Osteocyte (in vitro differentiated cells): ENCODE measurements at regions not wholly inside any gene's neighbourhood (a gene's known extent, or its start where the extent isn't known, plus 50 kb on each side); places are given as distances from the start of the nearest gene placed in this dataset.

Experiments used
- DNase-seq: peaks from one replicate; pipeline ENCODE4 v3.0.0; 2021; ENCODE audit warnings: mixed read lengths; ENCODE audit not compliant: unreplicated experiment; ENCODE audit errors: extremely low spot score
- H3K27ac Mint-ChIP-seq: one replicate; pipeline ENCODE4 v1.8.0; 2021; ENCODE audit warnings: mild to moderate bottlenecking, mixed read lengths; ENCODE audit not compliant: unreplicated experiment
- H3K27me3 Mint-ChIP-seq: one replicate; pipeline ENCODE4 v1.8.0; 2021; ENCODE audit warnings: mixed read lengths; ENCODE audit not compliant: unreplicated experiment
- H3K36me3 Mint-ChIP-seq: one replicate; pipeline ENCODE4 v1.8.0; 2021; ENCODE audit warnings: mixed read lengths; ENCODE audit not compliant: unreplicated experiment
- H3K4me1 Mint-ChIP-seq: one replicate; pipeline ENCODE4 v1.8.0; 2021; ENCODE audit warnings: mixed read lengths; ENCODE audit not compliant: unreplicated experiment
- H3K4me3 Mint-ChIP-seq: one replicate; pipeline ENCODE4 v1.8.0; 2021; ENCODE audit warnings: mild to moderate bottlenecking, moderate library complexity, mixed read lengths; ENCODE audit not compliant: unreplicated experiment
- H3K9me3 Mint-ChIP-seq: one replicate; pipeline ENCODE4 v1.8.0; 2021; ENCODE audit warnings: mixed read lengths; ENCODE audit not compliant: unreplicated experiment
- TF ChIP-seq, protein P1 (sequence below): fragments of 200-600 bp; sonication (generic); IDR thresholded peaks from 2 replicates; pipeline ENCODE4 v1.5.0; 2021; ENCODE audit warnings: antibody characterized with exemption, mild to moderate bottlenecking, moderate library complexity

DNA sequence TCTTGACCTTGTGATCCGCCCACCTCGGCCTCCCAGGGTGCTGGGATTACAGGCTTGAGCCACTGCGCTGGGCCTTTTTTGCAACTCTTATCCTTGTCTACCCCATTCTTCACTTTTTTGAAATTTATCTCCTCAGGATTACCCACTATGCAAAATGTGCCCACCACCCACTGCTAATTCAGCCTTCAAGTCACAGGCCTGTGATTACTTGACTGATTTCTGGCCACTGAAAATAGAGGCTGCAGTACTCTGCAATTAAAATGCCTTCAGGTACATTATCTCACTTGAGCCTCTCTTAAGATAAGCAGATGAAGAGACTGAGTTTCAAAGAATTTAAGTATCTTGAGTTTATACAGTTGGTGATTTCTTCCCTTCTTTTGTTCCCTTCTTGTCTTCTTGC lies 112.4 kb upstream of the SPATA31D4 start:
- H3K27ac Mint-ChIP-seq: no peak overlapping the region

DNA sequence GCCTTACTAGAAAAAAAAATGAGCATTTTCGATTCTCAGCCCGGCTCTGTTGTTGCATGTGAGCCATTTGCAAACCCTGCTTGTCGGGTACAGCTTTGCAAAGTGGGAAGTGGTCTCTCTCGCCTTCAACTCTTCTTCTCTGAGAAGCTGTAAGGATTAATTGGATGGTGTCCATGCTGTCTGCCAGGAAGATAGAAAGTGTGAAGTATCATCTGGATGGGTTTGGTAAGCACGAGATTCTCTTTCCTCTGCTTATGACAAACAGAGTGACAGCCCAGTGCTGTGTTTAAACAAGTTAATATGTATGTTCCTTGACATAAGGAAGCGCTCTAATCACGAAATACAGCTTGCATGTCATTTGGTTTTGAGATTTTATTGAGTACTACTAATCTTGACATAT lies 109.1 kb upstream of the SPATA31D4 start:
- Mint-ChIP-seq H3K27me3 (no peaks in the 10 kb centered on the region), H3K9me3 (no peaks in the 10 kb centered on the region), H3K4me1 (peaks cover 51% of the 10 kb centered on the region), H3K36me3 (no peaks in the 10 kb centered on the region), H3K27ac (peak overlapping the region; percentile 62), H3K4me3 (no peak overlapping the region)
- no peak for DNase-seq
- TF ChIP-seq, protein P1, sequence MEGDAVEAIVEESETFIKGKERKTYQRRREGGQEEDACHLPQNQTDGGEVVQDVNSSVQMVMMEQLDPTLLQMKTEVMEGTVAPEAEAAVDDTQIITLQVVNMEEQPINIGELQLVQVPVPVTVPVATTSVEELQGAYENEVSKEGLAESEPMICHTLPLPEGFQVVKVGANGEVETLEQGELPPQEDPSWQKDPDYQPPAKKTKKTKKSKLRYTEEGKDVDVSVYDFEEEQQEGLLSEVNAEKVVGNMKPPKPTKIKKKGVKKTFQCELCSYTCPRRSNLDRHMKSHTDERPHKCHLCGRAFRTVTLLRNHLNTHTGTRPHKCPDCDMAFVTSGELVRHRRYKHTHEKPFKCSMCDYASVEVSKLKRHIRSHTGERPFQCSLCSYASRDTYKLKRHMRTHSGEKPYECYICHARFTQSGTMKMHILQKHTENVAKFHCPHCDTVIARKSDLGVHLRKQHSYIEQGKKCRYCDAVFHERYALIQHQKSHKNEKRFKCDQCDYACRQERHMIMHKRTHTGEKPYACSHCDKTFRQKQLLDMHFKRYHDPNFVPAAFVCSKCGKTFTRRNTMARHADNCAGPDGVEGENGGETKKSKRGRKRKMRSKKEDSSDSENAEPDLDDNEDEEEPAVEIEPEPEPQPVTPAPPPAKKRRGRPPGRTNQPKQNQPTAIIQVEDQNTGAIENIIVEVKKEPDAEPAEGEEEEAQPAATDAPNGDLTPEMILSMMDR: no peak

More for the DNA sequence above, 112.4 kb upstream of the SPATA31D4 start:
- no peak for DNase-seq
- Mint-ChIP-seq H3K27me3 (no peaks in the 10 kb centered on the region), H3K4me3 (no peak overlapping the region), H3K36me3 (no peaks in the 10 kb centered on the region), H3K9me3 (no peaks in the 10 kb centered on the region), H3K4me1 (peaks cover 37% of the 10 kb centered on the region)
- TF ChIP-seq, protein P1: no peak

DNA sequence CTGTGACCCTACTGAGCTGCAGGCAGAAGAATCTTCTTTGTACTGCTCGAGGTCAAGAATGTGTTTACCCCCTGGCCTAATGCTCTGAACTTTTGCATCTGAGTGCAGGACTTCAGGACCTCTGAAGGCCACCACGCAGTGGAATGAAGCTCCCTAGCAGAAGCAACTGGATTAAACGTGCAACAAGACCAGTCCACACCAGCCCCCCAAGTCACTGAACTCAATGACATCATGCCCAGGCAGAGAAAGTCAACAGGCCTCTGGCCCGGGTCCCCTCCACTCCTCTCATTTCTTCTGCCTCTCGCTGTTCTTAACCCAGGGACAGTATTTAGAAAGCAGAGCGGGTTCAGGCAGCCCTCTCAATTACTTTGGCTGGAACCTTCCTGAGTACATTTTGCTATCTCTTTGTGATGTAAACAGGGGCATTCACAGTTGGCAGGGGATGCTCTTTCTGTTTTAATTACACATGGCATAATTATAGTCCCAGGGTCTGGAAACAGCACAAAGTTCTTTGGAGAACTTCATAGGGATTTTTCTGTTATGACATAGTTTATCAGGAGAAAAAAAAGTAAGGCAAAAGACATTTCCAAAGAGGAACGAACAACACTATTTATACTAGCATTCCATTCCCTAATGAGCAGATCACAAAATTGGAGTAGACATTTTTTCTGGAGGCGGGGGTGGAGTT lies 108.2 kb upstream of the SPATA31D4 start:
- Mint-ChIP-seq H3K27me3 (no peaks in the 10 kb centered on the region), H3K4me3 (peak overlapping the region; percentile 8), H3K27ac (peak overlapping the region; percentile 70), H3K9me3 (no peaks in the 10 kb centered on the region), H3K36me3 (no peaks in the 10 kb centered on the region), H3K4me1 (peaks cover 44% of the 10 kb centered on the region)
- TF ChIP-seq, protein P1: no peak
- no peak for DNase-seq

DNA sequence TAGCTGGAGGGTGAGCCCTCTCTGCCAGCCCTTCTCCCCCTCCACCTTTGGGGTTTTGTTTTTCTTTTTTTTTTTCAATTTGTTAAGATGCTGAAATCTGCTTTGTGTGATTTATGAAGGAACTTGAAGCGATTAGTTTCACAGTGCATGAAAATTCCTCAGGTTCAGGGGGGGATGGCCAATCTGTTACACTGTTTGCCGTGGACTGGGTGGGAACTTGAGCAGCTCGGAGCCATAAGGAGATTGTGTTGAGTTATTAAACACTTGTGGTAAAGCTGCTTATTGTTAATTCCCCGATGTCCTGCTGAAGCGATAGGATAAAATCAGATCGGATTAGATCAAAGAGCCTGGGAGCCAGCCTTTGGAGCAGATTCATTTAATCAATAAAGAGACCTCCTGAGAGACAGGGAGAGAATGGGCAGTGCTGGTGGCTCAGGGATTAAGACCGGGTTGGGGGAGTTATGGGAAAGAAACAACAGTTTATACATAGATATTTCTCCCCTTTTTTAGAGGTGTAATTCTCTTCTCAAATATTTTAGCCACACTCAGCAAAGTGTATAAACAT lies 105.8 kb upstream of the SPATA31D4 start:
- peaks cover 44% of the 10 kb centered on the region for H3K4me1 Mint-ChIP-seq
- peaks cover 3% of the 10 kb centered on the region for H3K9me3 Mint-ChIP-seq
- no peak for DNase-seq
- H3K36me3 Mint-ChIP-seq: no peaks in the 10 kb centered on the region
- H3K4me3 Mint-ChIP-seq: no peak overlapping the region
- H3K27ac Mint-ChIP-seq: no peak overlapping the region
- TF ChIP-seq, protein P1: no peak
- no peaks in the 10 kb centered on the region for H3K27me3 Mint-ChIP-seq

DNA sequence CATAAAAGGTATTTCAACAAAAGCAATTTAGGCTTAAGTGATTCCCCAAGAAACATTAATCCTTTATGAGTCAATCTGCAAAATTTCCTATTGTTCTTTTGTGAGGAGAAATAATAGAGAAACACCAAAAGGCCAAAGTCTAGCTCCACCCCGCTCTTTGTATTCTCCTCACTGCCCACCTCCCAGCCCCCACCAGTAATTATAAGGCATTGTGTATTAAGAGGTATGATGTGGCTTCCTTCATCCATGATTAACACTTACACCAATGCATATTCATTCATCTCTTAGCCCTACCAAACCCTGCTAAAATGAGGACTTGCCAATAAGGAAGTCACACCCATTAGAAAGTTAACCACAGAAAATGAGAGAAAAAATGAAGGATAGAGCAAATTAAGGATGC lies 105.3 kb upstream of the SPATA31D4 start:
- H3K36me3 Mint-ChIP-seq: no peaks in the 10 kb centered on the region
- no peak for DNase-seq
- no peak overlapping the region for H3K27ac Mint-ChIP-seq
- H3K9me3 Mint-ChIP-seq: peaks cover 3% of the 10 kb centered on the region
- no peaks in the 10 kb centered on the region for H3K27me3 Mint-ChIP-seq
- no peak overlapping the region for H3K4me3 Mint-ChIP-seq
- peaks cover 42% of the 10 kb centered on the region for H3K4me1 Mint-ChIP-seq
- TF ChIP-seq, protein P1: no peak
